ENCODE measurements at regions not wholly inside any gene's neighbourhood (a gene's known extent, or its start where the extent isn't known, plus 50 kb on each side); places are given as distances from the start of the nearest gene placed in this dataset.

- H3K27ac ChIP-seq (ENCODE audit: low read depth, low read length), result no peak overlapping the region
- no peak overlapping the region for H3K4me3 ChIP-seq (ENCODE audit: insufficient read depth, low read depth, low read length)
- no peaks in the 10 kb centered on the region for H3K36me3 ChIP-seq (ENCODE audit: insufficient read depth, low read length)
- no peaks in the 10 kb centered on the region for H3K27me3 ChIP-seq (ENCODE audit: insufficient read depth, low read length)
- H3K4me1 ChIP-seq (ENCODE audit: insufficient read depth, low read length), result no peaks in the 10 kb centered on the region
- Mint-ChIP-seq H3K4me1 (ENCODE audit: low read depth, unreplicated experiment) (no peaks in the 10 kb centered on the region), H3K9me3 (ENCODE audit: unreplicated experiment) (peaks cover 5% of the 10 kb centered on the region), H3K36me3 (ENCODE audit: low read depth, unreplicated experiment) (no peaks in the 10 kb centered on the region), H3K4me3 (ENCODE audit: unreplicated experiment) (no peak overlapping the region), H3K27ac (ENCODE audit: unreplicated experiment) (no peak overlapping the region), H3K27me3 (ENCODE audit: low read depth, unreplicated experiment) (no peaks in the 10 kb centered on the region)
- no peaks in the 10 kb centered on the region for H3K79me2 ChIP-seq (ENCODE audit: insufficient read depth, low read length)
- DNase-seq (ENCODE audit: low read depth) (no peak), FAIRE-seq (no peak)
- H3K4me2 ChIP-seq (ENCODE audit: low read length), result no peak overlapping the region
- no peaks in the 10 kb centered on the region for H4K20me1 ChIP-seq (ENCODE audit: insufficient read depth, low read length)
- no peak overlapping the region for H3K9ac ChIP-seq (ENCODE audit: low read length)
- TF ChIP-seq CTCF (IDR thresholded peaks at IDR 0.05; ENCODE audit: insufficient read depth, low read depth, low read length) (no peak), EZH2 (IDR thresholded peaks at IDR 0.05; ENCODE audit: insufficient read depth, low read length) (no peak)
- no peak overlapping the region for H2AFZ ChIP-seq (ENCODE audit: low read depth, low read length)
- H3K9me3 ChIP-seq (ENCODE audit: insufficient read depth, low read depth, low read length), result no peaks in the 10 kb centered on the region
These were observed 312.9 kb downstream of the NEK10 start for GRCh38 chr3:27056326-27056725.

GRCh38 chr3:27059489-27059888 lies 309.7 kb downstream of the NEK10 start:
- Mint-ChIP-seq H3K27me3 (ENCODE audit: low read depth, unreplicated experiment) (peaks cover 2% of the 10 kb centered on the region), H3K4me3 (ENCODE audit: unreplicated experiment) (no peak overlapping the region), H3K27ac (ENCODE audit: unreplicated experiment) (no peak overlapping the region), H3K36me3 (ENCODE audit: low read depth, unreplicated experiment) (no peaks in the 10 kb centered on the region), H3K9me3 (ENCODE audit: unreplicated experiment) (no peaks in the 10 kb centered on the region), H3K4me1 (ENCODE audit: low read depth, unreplicated experiment) (no peaks in the 10 kb centered on the region)
- FAIRE-seq, result no peak
- no peak overlapping the region for H3K27ac ChIP-seq (ENCODE audit: low read depth, low read length)
- no peaks in the 10 kb centered on the region for H3K27me3 ChIP-seq (ENCODE audit: insufficient read depth, low read length)
- no peak for TF ChIP-seq EZH2 (IDR thresholded peaks at IDR 0.05; ENCODE audit: insufficient read depth, low read length)
- TF ChIP-seq CTCF (IDR thresholded peaks at IDR 0.05; ENCODE audit: insufficient read depth, low read depth, low read length), result no peak
- H3K79me2 ChIP-seq (ENCODE audit: insufficient read depth, low read length), result no peaks in the 10 kb centered on the region
- no peak for DNase-seq (ENCODE audit: low read depth)
- no peaks in the 10 kb centered on the region for H3K4me1 ChIP-seq (ENCODE audit: insufficient read depth, low read length)
- H3K9me3 ChIP-seq (ENCODE audit: insufficient read depth, low read depth, low read length), result no peaks in the 10 kb centered on the region
- no peak overlapping the region for H3K4me3 ChIP-seq (ENCODE audit: insufficient read depth, low read depth, low read length)
- H3K9ac ChIP-seq (ENCODE audit: low read length), result no peak overlapping the region
- no peak overlapping the region for H3K4me2 ChIP-seq (ENCODE audit: low read length)
- H2AFZ ChIP-seq (ENCODE audit: low read depth, low read length), result no peak overlapping the region
- H4K20me1 ChIP-seq (ENCODE audit: insufficient read depth, low read length), result no peaks in the 10 kb centered on the region
- no peaks in the 10 kb centered on the region for H3K36me3 ChIP-seq (ENCODE audit: insufficient read depth, low read length)
